ENCODE measurements at regions not wholly inside any gene's neighbourhood (a gene's known extent, or its start where the extent isn't known, plus 50 kb on each side); places are given as distances from the start of the nearest gene placed in this dataset.

DNA sequence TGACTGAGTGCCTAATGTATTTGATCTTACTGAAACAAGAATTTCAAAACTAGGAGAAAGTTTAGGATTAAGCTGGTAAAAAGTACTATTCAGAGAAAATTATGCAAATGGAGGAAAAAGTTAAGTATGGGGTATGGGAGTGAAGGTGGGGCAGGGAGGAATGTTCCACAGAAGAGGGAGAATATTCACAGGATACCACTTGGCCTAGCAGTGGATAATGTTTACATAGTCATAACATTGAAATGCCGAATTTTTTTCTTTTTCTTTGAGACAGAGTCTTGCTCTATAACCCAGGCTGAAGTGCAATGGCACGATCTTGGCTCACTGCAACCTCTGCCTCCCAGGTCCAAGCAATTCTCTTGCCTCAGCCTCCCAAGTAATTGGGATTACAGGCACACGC lies 61.2 kb upstream of the LMNB1 start:
- CTCF ChIA-PET: interaction anchor here (1.1 kb wide), 1 partner anchor 94 kb away, joined by 3 read pairs; no protein-coding TSS in a partner anchor
- TF ChIP-seq, protein P1, sequence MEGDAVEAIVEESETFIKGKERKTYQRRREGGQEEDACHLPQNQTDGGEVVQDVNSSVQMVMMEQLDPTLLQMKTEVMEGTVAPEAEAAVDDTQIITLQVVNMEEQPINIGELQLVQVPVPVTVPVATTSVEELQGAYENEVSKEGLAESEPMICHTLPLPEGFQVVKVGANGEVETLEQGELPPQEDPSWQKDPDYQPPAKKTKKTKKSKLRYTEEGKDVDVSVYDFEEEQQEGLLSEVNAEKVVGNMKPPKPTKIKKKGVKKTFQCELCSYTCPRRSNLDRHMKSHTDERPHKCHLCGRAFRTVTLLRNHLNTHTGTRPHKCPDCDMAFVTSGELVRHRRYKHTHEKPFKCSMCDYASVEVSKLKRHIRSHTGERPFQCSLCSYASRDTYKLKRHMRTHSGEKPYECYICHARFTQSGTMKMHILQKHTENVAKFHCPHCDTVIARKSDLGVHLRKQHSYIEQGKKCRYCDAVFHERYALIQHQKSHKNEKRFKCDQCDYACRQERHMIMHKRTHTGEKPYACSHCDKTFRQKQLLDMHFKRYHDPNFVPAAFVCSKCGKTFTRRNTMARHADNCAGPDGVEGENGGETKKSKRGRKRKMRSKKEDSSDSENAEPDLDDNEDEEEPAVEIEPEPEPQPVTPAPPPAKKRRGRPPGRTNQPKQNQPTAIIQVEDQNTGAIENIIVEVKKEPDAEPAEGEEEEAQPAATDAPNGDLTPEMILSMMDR (IDR thresholded peaks at IDR 0.05; ENCODE audit: control extremely low read depth, extremely low read depth, low read depth, missing control alignments): no peak
- no peak for DNase-seq (ENCODE audit: extremely low spot score)
- POLR2A ChIA-PET: interaction anchor here (0.7 kb wide), 1 partner anchor 79 kb away, joined by 3 read pairs; no protein-coding TSS in a partner anchor

DNA sequence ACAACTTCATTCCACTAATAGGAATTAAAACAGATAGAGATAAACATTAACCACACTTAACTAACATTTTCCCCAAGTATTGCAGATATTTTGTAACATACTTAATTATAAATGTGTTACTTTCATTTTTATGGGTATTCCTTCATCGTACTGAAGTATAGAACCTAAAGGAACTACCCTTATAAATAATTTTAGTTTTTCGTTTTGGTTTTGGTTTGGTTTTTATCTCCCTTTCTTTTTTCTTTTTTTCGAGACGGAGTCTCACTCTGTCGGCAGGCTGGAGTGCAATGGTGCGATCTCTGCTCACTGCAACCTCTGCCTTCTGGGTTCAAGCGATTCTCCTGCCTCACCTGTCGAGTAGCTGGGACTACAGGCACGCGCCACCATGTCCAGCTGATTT lies 60.1 kb upstream of the LMNB1 start:
- no peak for DNase-seq (ENCODE audit: extremely low spot score)
- TF ChIP-seq, protein P1 (IDR thresholded peaks at IDR 0.05; ENCODE audit: control extremely low read depth, extremely low read depth, low read depth, missing control alignments): no peak
- CTCF ChIA-PET: interaction anchor here (0.9 to 1.8 kb wide), 3 partner anchors 8 to 61 kb away, joined by 3 to 4 read pairs (median 4); no protein-coding TSS in a partner anchor
- POLR2A ChIA-PET: no interaction called here

DNA sequence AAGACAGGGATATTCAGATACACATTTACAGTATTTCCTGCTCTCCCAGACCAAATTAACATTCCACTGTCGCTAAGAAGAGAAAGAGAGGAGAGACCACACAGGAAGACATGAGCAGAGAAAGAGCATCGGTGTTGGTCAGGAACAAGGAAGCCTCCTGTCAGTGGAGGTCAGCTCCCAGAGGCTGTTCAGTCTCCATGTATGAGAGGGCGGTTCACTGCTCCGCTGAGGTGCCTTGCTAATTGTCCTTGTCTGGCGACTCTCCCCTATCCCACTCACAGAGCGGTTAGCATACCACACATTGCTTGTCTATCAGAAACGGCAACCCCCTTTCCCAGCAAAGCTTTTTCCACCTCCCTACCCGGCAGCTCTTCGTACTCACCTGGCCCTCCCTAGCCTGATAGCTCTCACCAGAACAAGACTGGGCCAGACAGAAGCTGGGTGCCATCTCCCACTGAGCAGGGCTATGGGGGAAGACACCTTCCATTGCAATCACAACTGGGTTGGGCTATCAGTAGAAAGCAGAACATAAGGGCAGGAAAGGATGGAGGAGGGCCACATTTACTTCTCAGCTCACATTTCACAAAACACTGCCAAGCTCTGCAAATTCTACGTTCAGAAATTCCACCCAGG lies 58.6 kb upstream of the LMNB1 start:
- TF ChIP-seq, protein P1 (IDR thresholded peaks at IDR 0.05; ENCODE audit: control extremely low read depth, extremely low read depth, low read depth, missing control alignments): no peak
- no peak for DNase-seq (ENCODE audit: extremely low spot score)
- ChIA-PET CTCF (interaction anchor here (1.2 to 1.8 kb wide), 3 partner anchors 10 to 62 kb away, joined by 4 read pairs; no protein-coding TSS in a partner anchor), POLR2A (no interaction called here)

DNA sequence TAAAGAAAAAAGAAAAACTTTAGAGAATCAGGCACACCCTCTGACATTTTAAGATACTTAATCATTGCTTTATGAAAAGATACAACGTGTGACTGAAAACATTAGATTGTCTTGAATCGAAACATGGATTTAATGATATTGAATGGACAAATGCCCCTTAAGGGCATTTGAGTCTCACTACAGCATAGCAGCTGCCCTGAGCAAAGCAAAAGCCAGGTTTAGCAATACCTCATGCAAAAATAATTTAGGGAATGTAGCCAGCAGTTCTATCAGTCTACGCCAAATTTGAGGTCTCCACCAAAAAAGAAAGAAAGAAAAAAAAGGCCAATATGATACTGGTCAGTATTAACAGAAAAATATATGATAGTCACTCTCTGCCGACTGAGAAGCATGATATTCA lies 56.6 kb upstream of the LMNB1 start:
- ChIA-PET CTCF (no interaction called here), POLR2A (no interaction called here)
- TF ChIP-seq, protein P1 (IDR thresholded peaks at IDR 0.05; ENCODE audit: control extremely low read depth, extremely low read depth, low read depth, missing control alignments): no peak
- no peak for DNase-seq (ENCODE audit: extremely low spot score)

DNA sequence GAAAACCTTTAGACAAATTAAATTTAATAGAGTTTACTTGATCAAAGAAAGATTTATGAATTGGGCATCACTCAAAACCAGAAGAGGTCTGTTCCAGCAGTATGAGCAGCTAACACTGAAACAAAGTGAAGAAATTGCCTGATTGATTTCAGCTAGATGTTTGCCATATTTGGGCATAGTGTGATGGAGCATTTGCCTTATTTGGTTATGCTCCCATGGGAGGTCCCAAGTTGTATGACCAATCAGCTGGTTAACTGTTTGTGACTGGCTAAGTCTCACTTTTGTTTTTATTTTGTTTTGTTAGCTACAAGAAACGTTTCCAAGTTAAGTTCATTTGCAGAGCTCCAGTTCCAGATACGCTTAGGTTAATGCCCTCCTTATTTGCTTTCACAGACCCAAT lies 53.3 kb upstream of the LMNB1 start:
- TF ChIP-seq, protein P1 (IDR thresholded peaks at IDR 0.05; ENCODE audit: control extremely low read depth, extremely low read depth, low read depth, missing control alignments): no peak
- CTCF ChIA-PET: interaction anchor here (0.7 to 1.7 kb wide), 8 partner anchors 15 to 246 kb away, joined by 3 to 5 read pairs (median 3); no protein-coding TSS in a partner anchor
- POLR2A ChIA-PET: no interaction called here
- DNase-seq (ENCODE audit: extremely low spot score): no peak
